GM12864 (cell line): ENCODE measurements at regions not wholly inside any gene's neighbourhood (a gene's known extent, or its start where the extent isn't known, plus 50 kb on each side); places are given as distances from the start of the nearest gene placed in this dataset.
"Not testable (repeated sequence)": the region's sequence is repeated elsewhere in the genome, so short reads cannot be mapped to it uniquely, and the experiment has no call there.

Experiments used
- DNase-seq: peaks from one replicate; pipeline ENCODE4 v3.0.0-alpha.2; 2011; ENCODE audit warnings: low read depth
- H3K4me3 ChIP-seq: 2 replicates; pipeline ENCODE4 v1.5.1; 2011; ENCODE audit warnings: mild to moderate bottlenecking, low read depth, low read length, control low read depth
- CTCF ChIP-seq: IDR thresholded peaks from 2 replicates; pipeline ENCODE4 v1.5.1; 2011; ENCODE audit warnings: low read depth, mild to moderate bottlenecking, moderate library complexity, low read length, control low read depth, inconsistent platforms; ENCODE audit errors: missing control alignments

- no peak for DNase-seq
- no peak overlapping the region for H3K4me3 ChIP-seq
- no peak for TF ChIP-seq CTCF
Observed at GRCh38 chr20:56916345-56916622, 287.2 kb downstream of the TFAP2C start.

- not testable (repeated sequence) for H3K4me3 ChIP-seq, DNase-seq
Observed at GRCh38 chr20:56920041-56920440, 290.9 kb downstream of the TFAP2C start.

GRCh38 chr20:56922497-56922896, 293.4 kb downstream of the TFAP2C start:
- DNase-seq = no peak
- H3K4me3 ChIP-seq = no peak overlapping the region
- TF ChIP-seq CTCF = no peak

GRCh38 chr20:56924292-56925081, 295.4 kb downstream of the TFAP2C start:
- no peak for DNase-seq
- H3K4me3 ChIP-seq = no peak overlapping the region
- no peak for TF ChIP-seq CTCF

- no peak for TF ChIP-seq CTCF
- no peak overlapping the region for H3K4me3 ChIP-seq
- no peak for DNase-seq
Observed at GRCh38 chr20:56925082-56925830, 296.1 kb downstream of the TFAP2C start.

GRCh38 chr20:56925831-56926170, 296.7 kb downstream of the TFAP2C start:
- no peak for TF ChIP-seq CTCF
- DNase-seq = no peak
- no peak overlapping the region for H3K4me3 ChIP-seq

- no peak for TF ChIP-seq CTCF
- H3K4me3 ChIP-seq = no peak overlapping the region
- DNase-seq = no peak
Observed at GRCh38 chr20:56926501-56926900, 297.4 kb downstream of the TFAP2C start.
